ENCODE measurements at regions not wholly inside any gene's neighbourhood (a gene's known extent, or its start where the extent isn't known, plus 50 kb on each side); places are given as distances from the start of the nearest gene placed in this dataset.

DNA sequence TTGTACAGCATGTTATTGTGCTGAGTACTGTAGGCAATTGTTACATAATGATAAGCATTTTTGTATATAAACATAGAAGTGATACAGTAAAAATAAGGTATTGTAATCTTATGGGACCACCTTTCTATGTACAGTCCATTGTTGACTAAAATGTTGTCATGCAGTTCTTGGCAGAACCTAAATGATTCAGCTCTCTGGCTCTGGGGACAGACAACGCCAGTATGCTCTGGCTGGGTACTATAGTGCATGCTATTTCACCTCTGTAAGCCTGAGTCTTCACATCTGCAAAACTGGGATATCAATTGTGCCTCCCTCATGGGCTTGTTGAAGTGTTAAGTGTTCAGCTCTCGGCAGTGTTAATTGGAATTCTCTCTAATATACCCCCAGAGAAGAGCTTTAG, 674.3 kb downstream of the INHBA start:
- H3K27me3 ChIP-seq (ENCODE audit: low read depth, low read length): no peaks in the 10 kb centered on the region
- no peaks in the 10 kb centered on the region for H3K36me3 ChIP-seq (replicated peaks; ENCODE audit: low read depth, low read length)
- no peak overlapping the region for H2AFZ ChIP-seq (ENCODE audit: low read depth, low read length)
- no peaks in the 10 kb centered on the region for H3K4me1 ChIP-seq (ENCODE audit: low read length)
- no peak overlapping the region for H3K4me3 ChIP-seq (ENCODE audit: low read length)
- no peaks in the 10 kb centered on the region for H4K20me1 ChIP-seq (ENCODE audit: insufficient read depth, low read length)
- H3K79me2 ChIP-seq (ENCODE audit: low read length): no peaks in the 10 kb centered on the region
- H3K9ac ChIP-seq (ENCODE audit: low read length): no peak overlapping the region
- TF ChIP-seq, protein P1, sequence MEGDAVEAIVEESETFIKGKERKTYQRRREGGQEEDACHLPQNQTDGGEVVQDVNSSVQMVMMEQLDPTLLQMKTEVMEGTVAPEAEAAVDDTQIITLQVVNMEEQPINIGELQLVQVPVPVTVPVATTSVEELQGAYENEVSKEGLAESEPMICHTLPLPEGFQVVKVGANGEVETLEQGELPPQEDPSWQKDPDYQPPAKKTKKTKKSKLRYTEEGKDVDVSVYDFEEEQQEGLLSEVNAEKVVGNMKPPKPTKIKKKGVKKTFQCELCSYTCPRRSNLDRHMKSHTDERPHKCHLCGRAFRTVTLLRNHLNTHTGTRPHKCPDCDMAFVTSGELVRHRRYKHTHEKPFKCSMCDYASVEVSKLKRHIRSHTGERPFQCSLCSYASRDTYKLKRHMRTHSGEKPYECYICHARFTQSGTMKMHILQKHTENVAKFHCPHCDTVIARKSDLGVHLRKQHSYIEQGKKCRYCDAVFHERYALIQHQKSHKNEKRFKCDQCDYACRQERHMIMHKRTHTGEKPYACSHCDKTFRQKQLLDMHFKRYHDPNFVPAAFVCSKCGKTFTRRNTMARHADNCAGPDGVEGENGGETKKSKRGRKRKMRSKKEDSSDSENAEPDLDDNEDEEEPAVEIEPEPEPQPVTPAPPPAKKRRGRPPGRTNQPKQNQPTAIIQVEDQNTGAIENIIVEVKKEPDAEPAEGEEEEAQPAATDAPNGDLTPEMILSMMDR (IDR thresholded peaks at IDR 0.05; ENCODE audit: low read depth, low read length): no peak
- TF ChIP-seq EZH2phosphoT487 (IDR thresholded peaks at IDR 0.05; ENCODE audit: low read depth): no peak
- no peaks in the 10 kb centered on the region for H3K9me3 ChIP-seq (ENCODE audit: insufficient read depth, low read length)
- H3K27ac ChIP-seq (ENCODE audit: low read length): no peak overlapping the region
- H3K4me2 ChIP-seq (ENCODE audit: low read length): no peak overlapping the region

- no peak overlapping the region for H3K9ac ChIP-seq (ENCODE audit: low read length)
- H2AFZ ChIP-seq (ENCODE audit: low read depth, low read length): no peak overlapping the region
- H3K9me3 ChIP-seq (ENCODE audit: insufficient read depth, low read length): no peaks in the 10 kb centered on the region
- H3K4me2 ChIP-seq (ENCODE audit: low read length): no peak overlapping the region
- H4K20me1 ChIP-seq (ENCODE audit: insufficient read depth, low read length): no peaks in the 10 kb centered on the region
- H3K4me1 ChIP-seq (ENCODE audit: low read length): no peaks in the 10 kb centered on the region
- H3K27me3 ChIP-seq (ENCODE audit: low read depth, low read length): no peaks in the 10 kb centered on the region
- H3K79me2 ChIP-seq (ENCODE audit: low read length): no peaks in the 10 kb centered on the region
- H3K4me3 ChIP-seq (ENCODE audit: low read length): no peak overlapping the region
- H3K27ac ChIP-seq (ENCODE audit: low read length): no peak overlapping the region
- H3K36me3 ChIP-seq (replicated peaks; ENCODE audit: low read depth, low read length): no peaks in the 10 kb centered on the region
- TF ChIP-seq EZH2phosphoT487 (IDR thresholded peaks at IDR 0.05; ENCODE audit: low read depth): no peak
- TF ChIP-seq, protein P1 (IDR thresholded peaks at IDR 0.05; ENCODE audit: low read depth, low read length): no peak
These were observed 675.3 kb downstream of the INHBA start for GRCh38 chr7:41027428-41028115.

GRCh38 chr7:41024126-41024525, 678.8 kb downstream of the INHBA start:
- Histone ChIP-seq H3K36me3 (replicated peaks; ENCODE audit: low read depth, low read length) (no peaks in the 10 kb centered on the region), H3K9ac (ENCODE audit: low read length) (no peak overlapping the region), H2AFZ (ENCODE audit: low read depth, low read length) (no peak overlapping the region), H3K27ac (ENCODE audit: low read length) (no peak overlapping the region), H3K9me3 (ENCODE audit: insufficient read depth, low read length) (no peaks in the 10 kb centered on the region), H3K4me2 (ENCODE audit: low read length) (no peak overlapping the region), H3K4me1 (ENCODE audit: low read length) (no peaks in the 10 kb centered on the region), H3K27me3 (ENCODE audit: low read depth, low read length) (no peaks in the 10 kb centered on the region), H3K4me3 (ENCODE audit: low read length) (no peak overlapping the region), H3K79me2 (ENCODE audit: low read length) (no peaks in the 10 kb centered on the region), H4K20me1 (ENCODE audit: insufficient read depth, low read length) (no peaks in the 10 kb centered on the region)
- TF ChIP-seq, protein P1 (IDR thresholded peaks at IDR 0.05; ENCODE audit: low read depth, low read length): no peak
- TF ChIP-seq EZH2phosphoT487 (IDR thresholded peaks at IDR 0.05; ENCODE audit: low read depth): no peak

- Histone ChIP-seq H3K9me3 (ENCODE audit: insufficient read depth, low read length) (no peaks in the 10 kb centered on the region), H3K9ac (ENCODE audit: low read length) (no peak overlapping the region), H3K27ac (ENCODE audit: low read length) (no peak overlapping the region), H3K4me1 (ENCODE audit: low read length) (no peaks in the 10 kb centered on the region), H3K4me3 (ENCODE audit: low read length) (no peak overlapping the region), H4K20me1 (ENCODE audit: insufficient read depth, low read length) (no peaks in the 10 kb centered on the region), H3K4me2 (ENCODE audit: low read length) (no peak overlapping the region), H3K27me3 (ENCODE audit: low read depth, low read length) (no peaks in the 10 kb centered on the region), H3K79me2 (ENCODE audit: low read length) (no peaks in the 10 kb centered on the region), H3K36me3 (replicated peaks; ENCODE audit: low read depth, low read length) (no peaks in the 10 kb centered on the region), H2AFZ (ENCODE audit: low read depth, low read length) (no peak overlapping the region)
- TF ChIP-seq, protein P1 (IDR thresholded peaks at IDR 0.05; ENCODE audit: low read depth, low read length): no peak
- TF ChIP-seq EZH2phosphoT487 (IDR thresholded peaks at IDR 0.05; ENCODE audit: low read depth): no peak
These were observed 682.8 kb downstream of the INHBA start for GRCh38 chr7:41020056-41020455.

Data from OCI-LY3 (cell line).